Body of pancreas (tissue), 4 donors: ENCODE measurements at regions not wholly inside any gene's neighbourhood (a gene's known extent, or its start where the extent isn't known, plus 50 kb on each side); places are given as distances from the start of the nearest gene placed in this dataset.

Source experiments
- ATAC-seq: fragments of 150-250 bp; one replicate; pipeline ENCODE4 v1.9.1; 2016
- DNase-seq, 4 donors: peaks; one replicate each; pipeline ENCODE4 v3.0.0-alpha.2; 2019
- H3K27ac ChIP-seq, 4 donors: fragments of 200-600 bp; sonication (generic); 1 replicate in 3 of 4; 2 replicates in 1 of 4; pipeline versions ENCODE4 v1.5.1 to v1.6.1; 2016 to 2019; ENCODE audit warnings: mild to moderate bottlenecking in 1 of 4, mixed read lengths in 1 of 4, moderate library complexity in 1 of 4
- H3K27me3 ChIP-seq, 2 donors: fragments of 200-600 bp; sonication (generic); one replicate each; pipeline ENCODE4 v1.6.0; 2016; ENCODE audit warnings: mild to moderate bottlenecking in 1 of 2
- H3K36me3 ChIP-seq, 2 donors: fragments of 200-600 bp; sonication (generic); replicated peaks in 1 of 2; 2 replicates each; pipeline ENCODE4 v1.5.1; 2016; ENCODE audit warnings: low read depth in 2 of 2; ENCODE audit not compliant: insufficient read depth in 1 of 2
- H3K4me1 ChIP-seq: fragments of 200-600 bp; sonication (generic); one replicate; pipeline ENCODE4 v1.6.0; 2016
- H3K4me3 ChIP-seq, 2 donors: fragments of 200-600 bp; sonication (generic); 1 replicate in 1 of 2; 2 replicates in 1 of 2; pipeline ENCODE4 v1.5.1; 2016 to 2019
- H3K9me3 ChIP-seq, 3 donors: fragments of 200-600 bp; sonication (generic); 1 replicate in 2 of 3; 2 replicates in 1 of 3; pipeline ENCODE4 v1.5.1; 2016
- POLR2A ChIP-seq, 3 donors: fragments of 450-650 bp; IDR thresholded peaks; one replicate each; pipeline ENCODE4 v1.6.1; 2016; ENCODE audit warnings: antibody characterized with exemption in 3 of 3, mild to moderate bottlenecking in 2 of 3
- WGBS, 2 donors: methylation state at CpG; one replicate each; pipeline ENCODE4 v1.1.5; 2017; 5-methylcytosine and 5-hydroxymethylcytosine counted together
- intact Hi-C: fragments of 100-400 bp; cut with DNase I; formaldehyde crosslinking; loops from one replicate; pipeline ENCODE4 v1.15.1; 2023
- TF ChIP-seq, protein P1 (sequence below), 7 experiments: fragments of 450-650 bp in 4 of 7; fragments of 200-600 bp in 3 of 7; sonication (generic) in 3 of 7; IDR thresholded peaks; one replicate each; pipeline ENCODE4 v1.5.1; 2016 to 2019; ENCODE audit warnings: antibody characterized with exemption in 7 of 7

DNA sequence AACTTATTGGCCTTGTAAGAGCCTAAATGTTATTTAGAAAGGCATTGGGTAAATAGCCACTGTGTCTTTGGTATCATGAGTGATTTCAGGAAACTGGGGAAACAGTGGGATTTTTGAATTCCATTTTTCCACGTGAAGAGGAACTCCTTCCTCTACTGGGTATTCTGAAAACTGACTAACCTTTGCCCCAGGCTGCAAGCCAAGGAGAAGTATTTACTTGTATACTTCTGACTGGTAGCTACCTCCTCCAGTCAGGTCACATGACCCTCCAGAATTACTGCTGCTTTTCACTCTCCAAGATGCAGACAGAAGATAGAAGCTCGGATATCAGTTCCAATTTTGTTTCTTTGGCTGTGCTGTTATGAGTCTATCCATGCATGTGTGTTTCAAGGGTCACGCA lies 50.9 kb upstream of the MAP3K13 start:
- H3K4me1 ChIP-seq = peaks cover 14% of the 10 kb centered on the region
- no peak overlapping the region for H3K4me3 ChIP-seq
- H3K27me3 ChIP-seq = no peaks in the 10 kb centered on the region
- intact Hi-C loops = no loop called here
- ATAC-seq (no peak), DNase-seq (peak; percentile 21 to 39 (median 28))
- H3K36me3 ChIP-seq = no peaks in the 10 kb centered on the region
- H3K9me3 ChIP-seq = no peaks in the 10 kb centered on the region
- TF ChIP-seq, protein P1, sequence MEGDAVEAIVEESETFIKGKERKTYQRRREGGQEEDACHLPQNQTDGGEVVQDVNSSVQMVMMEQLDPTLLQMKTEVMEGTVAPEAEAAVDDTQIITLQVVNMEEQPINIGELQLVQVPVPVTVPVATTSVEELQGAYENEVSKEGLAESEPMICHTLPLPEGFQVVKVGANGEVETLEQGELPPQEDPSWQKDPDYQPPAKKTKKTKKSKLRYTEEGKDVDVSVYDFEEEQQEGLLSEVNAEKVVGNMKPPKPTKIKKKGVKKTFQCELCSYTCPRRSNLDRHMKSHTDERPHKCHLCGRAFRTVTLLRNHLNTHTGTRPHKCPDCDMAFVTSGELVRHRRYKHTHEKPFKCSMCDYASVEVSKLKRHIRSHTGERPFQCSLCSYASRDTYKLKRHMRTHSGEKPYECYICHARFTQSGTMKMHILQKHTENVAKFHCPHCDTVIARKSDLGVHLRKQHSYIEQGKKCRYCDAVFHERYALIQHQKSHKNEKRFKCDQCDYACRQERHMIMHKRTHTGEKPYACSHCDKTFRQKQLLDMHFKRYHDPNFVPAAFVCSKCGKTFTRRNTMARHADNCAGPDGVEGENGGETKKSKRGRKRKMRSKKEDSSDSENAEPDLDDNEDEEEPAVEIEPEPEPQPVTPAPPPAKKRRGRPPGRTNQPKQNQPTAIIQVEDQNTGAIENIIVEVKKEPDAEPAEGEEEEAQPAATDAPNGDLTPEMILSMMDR (IDR thresholded peaks at IDR 0.05) = no peak
- no peak for TF ChIP-seq POLR2A (IDR thresholded peaks at IDR 0.05)
- WGBS, 2 donors = 48 to 57% methylated on average over 3 of the region's 3 CpGs
- H3K27ac ChIP-seq = no peak overlapping the region
